HCT116 (cell line): ENCODE measurements at regions not wholly inside any gene's neighbourhood (a gene's known extent, or its start where the extent isn't known, plus 50 kb on each side); places are given as distances from the start of the nearest gene placed in this dataset.

Experiments used
- ATAC-seq: fragments of 200-7000 bp; cut with Tn5 transposase; 2 replicates; pipeline ENCODE4 v1.9.1; 2020; ENCODE audit warnings: mild to moderate bottlenecking, moderate library complexity
- BruUV-seq: library from RNA; stranded (reverse); fragments of 400-500 nt; replicated peaks from 2 replicates; lab custom pipeline; 2021; lab: Mats Ljungman, UMichigan
- CTCF ChIA-PET: fragments of 300-600 bp; sonication (Branson Sonifier 250); formaldehyde crosslinking; loops from one replicate; lab custom pipeline; 2021; ENCODE audit warnings: antibody characterized with exemption; lab: Charles Lee
- POLR2A ChIA-PET: fragments of 300-600, 350-600 bp; sonication (Branson Sonifier 250); formaldehyde crosslinking; loops from one replicate; lab custom pipeline; 2021; ENCODE audit warnings: antibody characterized with exemption; lab: Charles Lee
- RAD21 ChIA-PET, 2 experiments: fragments of 300-600 bp; sonication (Branson Sonifier 250); formaldehyde crosslinking; loops; one replicate each; lab custom pipeline; 2023; ENCODE audit warnings: low total read pairs in 2 of 2; ENCODE audit not compliant: uncharacterized antibody in 2 of 2, unreplicated experiment in 2 of 2, low non-redundant PET in 1 of 2; lab: Charles Lee
- DNase-seq: peaks from one replicate; pipeline ENCODE4 v3.0.0-alpha.2; 2010; ENCODE audit warnings: low read depth, low spot score
- H2AFZ ChIP-seq: fragments of 200-600 bp; shearing (Covaris generic), sonication (generic); 2 replicates; pipeline ENCODE4 v1.6.1; 2017; ENCODE audit warnings: low read depth, mixed run types, mixed read lengths, antibody characterized with exemption, low read length; ENCODE audit not compliant: poor library complexity, severe bottlenecking
- H3K27ac ChIP-seq: 2 replicates; pipeline ENCODE4 v1.5.1; 2012; ENCODE audit warnings: low read depth, low read length
- H3K27me3 ChIP-seq: fragments of 200-600 bp; sonication (generic); 2 replicates; pipeline ENCODE4 v1.6.1; 2016; ENCODE audit warnings: mixed run types, low read length, mixed read lengths; ENCODE audit not compliant: insufficient read depth
- H3K36me3 ChIP-seq, 2 experiments: fragments of 200-500 bp in 1 of 2; fragments of 200-600 bp in 1 of 2; sonication (Bioruptor generic) in 1 of 2; sonication (generic) in 1 of 2; 2 replicates each; pipeline versions ENCODE4 v1.5.1 to v1.6.1; 2014 to 2016; ENCODE audit warnings: low read length in 2 of 2, inconsistent platforms in 1 of 2, mixed read lengths in 1 of 2, mixed run types in 1 of 2; ENCODE audit not compliant: insufficient read depth in 2 of 2, control insufficient read depth in 1 of 2
- H3K4me1 ChIP-seq, 2 experiments: fragments of 200-600 bp in 1 of 2; sonication (generic) in 1 of 2; 2 replicates each; pipeline versions ENCODE4 v1.5.1 to v1.6.1; 2012 to 2017; ENCODE audit warnings: low read length in 2 of 2, inconsistent platforms in 1 of 2, mild to moderate bottlenecking in 1 of 2, mixed read lengths in 1 of 2, mixed run types in 1 of 2, moderate library complexity in 1 of 2; ENCODE audit not compliant: insufficient read depth in 2 of 2, control insufficient read depth in 1 of 2
- H3K4me2 ChIP-seq: fragments of 200-600 bp; sonication (generic); 2 replicates; pipeline ENCODE4 v1.6.1; 2017; ENCODE audit warnings: mixed run types, low read length, mixed read lengths
- H3K4me3 ChIP-seq, 2 experiments: fragments of 200-600 bp in 1 of 2; sonication (generic) in 1 of 2; replicated peaks in 1 of 2; 2 replicates each; pipeline ENCODE4 v1.5.1; 2011 to 2016; ENCODE audit warnings: low read length in 2 of 2, control low read depth in 1 of 2, low read depth in 1 of 2, mild to moderate bottlenecking in 1 of 2, mixed read lengths in 1 of 2, mixed run types in 1 of 2
- H3K79me2 ChIP-seq: fragments of 200-600 bp; sonication (generic); 2 replicates; pipeline ENCODE4 v1.6.1; 2017; ENCODE audit warnings: mild to moderate bottlenecking, mixed run types, low read length, moderate library complexity, mixed read lengths; ENCODE audit not compliant: insufficient read depth
- H3K9ac ChIP-seq: fragments of 200-600 bp; sonication (generic); 2 replicates; pipeline ENCODE4 v1.6.1; 2016; ENCODE audit warnings: low read length, mixed read lengths
- H3K9me2 ChIP-seq: fragments of 200-600 bp; sonication (generic), shearing (Covaris generic); 2 replicates; pipeline ENCODE4 v1.6.1; 2017; ENCODE audit warnings: mixed run types, mild to moderate bottlenecking, moderate library complexity; ENCODE audit not compliant: insufficient read depth
- H3K9me3 ChIP-seq, 2 experiments: fragments of 200-500 bp in 1 of 2; fragments of 200-600 bp in 1 of 2; sonication (Bioruptor generic) in 1 of 2; sonication (generic) in 1 of 2; 2 replicates each; pipeline ENCODE4 v1.6.1; 2014 to 2017; ENCODE audit warnings: low read length in 2 of 2, mixed read lengths in 2 of 2, inconsistent platforms in 1 of 2, low read depth in 1 of 2, mild to moderate bottlenecking in 1 of 2, mixed run types in 1 of 2, moderate library complexity in 1 of 2; ENCODE audit not compliant: control insufficient read depth in 1 of 2, insufficient read depth in 1 of 2
- H4K20me1 ChIP-seq: fragments of 200-600 bp; sonication (generic), shearing (Covaris generic); 2 replicates; pipeline ENCODE4 v1.6.1; 2017; ENCODE audit warnings: mixed run types, mild to moderate bottlenecking, moderate library complexity; ENCODE audit not compliant: insufficient read depth
- CBX3 ChIP-seq: IDR thresholded peaks from 2 replicates; pipeline ENCODE4 v1.6.1; 2012; ENCODE audit warnings: low read depth
- ELF1 ChIP-seq: IDR thresholded peaks from 2 replicates; pipeline ENCODE4 v1.6.1; 2012; ENCODE audit warnings: low read depth, borderline replicate concordance
- EZH2phosphoT487 ChIP-seq: fragments of 200-600 bp; IDR thresholded peaks from 2 replicates; pipeline ENCODE4 v1.6.1; 2018; ENCODE audit warnings: antibody characterized with exemption, borderline replicate concordance
- JUND ChIP-seq: IDR thresholded peaks from 2 replicates; pipeline ENCODE4 v1.6.1; 2012
- POLR2AphosphoS5 ChIP-seq: IDR thresholded peaks from 2 replicates; pipeline ENCODE4 v1.6.1; 2011; ENCODE audit warnings: mild to moderate bottlenecking, low read depth, low read length, moderate library complexity
- RAD21 ChIP-seq: IDR thresholded peaks from 2 replicates; pipeline ENCODE4 v1.6.1; 2012; ENCODE audit warnings: low read depth, mild to moderate bottlenecking
- REST ChIP-seq: IDR thresholded peaks from 2 replicates; pipeline ENCODE4 v1.6.1; 2012; ENCODE audit warnings: low read depth
- SIN3A ChIP-seq: IDR thresholded peaks from 2 replicates; pipeline ENCODE4 v1.6.1; 2012; ENCODE audit warnings: low read depth
- SP1 ChIP-seq: IDR thresholded peaks from 2 replicates; pipeline ENCODE4 v1.6.1; 2012; ENCODE audit warnings: low read depth
- SRF ChIP-seq: IDR thresholded peaks from 2 replicates; pipeline ENCODE4 v1.6.1; 2012; ENCODE audit warnings: low read depth
- ZFX ChIP-seq: fragments of 450-650 bp; IDR thresholded peaks from 2 replicates; pipeline ENCODE4 v1.6.1; 2017
- ZNF274 ChIP-seq: fragments of 200-500 bp; sonication (Bioruptor generic); IDR thresholded peaks from 2 replicates; pipeline ENCODE4 v1.6.1; 2014; ENCODE audit warnings: mild to moderate bottlenecking, low read depth, low read length, inconsistent platforms
- intact Hi-C: fragments of 100-400 bp; cut with micrococcal nuclease; formaldehyde crosslinking; loops from 2 replicates; pipeline ENCODE4 v1.10.0; 2022
- TF ChIP-seq, protein P1 (sequence below): IDR thresholded peaks from 2 replicates; pipeline ENCODE4 v1.6.1; 2011; ENCODE audit warnings: mild to moderate bottlenecking, low read length, moderate library complexity; ENCODE audit not compliant: insufficient replicate concordance; ENCODE audit errors: extremely low read depth
- TF ChIP-seq, protein P2 (sequence below), 3 experiments: fragments of 200-600 bp in 1 of 3; sonication (generic) in 1 of 3; IDR thresholded peaks in 2 of 3; conservative IDR thresholded peaks in 1 of 3; 2 replicates each; pipeline ENCODE4 v1.5.1; 2012 to 2017; ENCODE audit warnings: low read depth in 2 of 3, low read length in 2 of 3, antibody characterized with exemption in 1 of 3, borderline replicate concordance in 1 of 3, control low read depth in 1 of 3, mild to moderate bottlenecking in 1 of 3, mixed read lengths in 1 of 3, mixed run types in 1 of 3, moderate library complexity in 1 of 3; ENCODE audit not compliant: insufficient read depth in 1 of 3

- Histone ChIP-seq H3K27me3 (no peaks in the 10 kb centered on the region), H3K4me2 (no peak overlapping the region), H3K9ac (no peak overlapping the region), H2AFZ (no peak overlapping the region), H3K27ac (no peak overlapping the region), H3K9me3 (no peaks in the 10 kb centered on the region), H3K9me2 (no peaks in the 10 kb centered on the region), H3K4me3 (no peak overlapping the region), H3K36me3 (no peaks in the 10 kb centered on the region), H3K79me2 (no peaks in the 10 kb centered on the region), H4K20me1 (no peaks in the 10 kb centered on the region), H3K4me1 (no peaks in the 10 kb centered on the region)
- DNase-seq (no peak), ATAC-seq (no peak)
- intact Hi-C loops: no loop called here
- no TSS peak for BruUV-seq
- RAD21 ChIA-PET: no interaction called here
- POLR2A ChIA-PET: no interaction called here
- CTCF ChIA-PET: no interaction called here
- TF ChIP-seq ZNF274: no peak
- TF ChIP-seq ZFX: no peak
- TF ChIP-seq, protein P1, sequence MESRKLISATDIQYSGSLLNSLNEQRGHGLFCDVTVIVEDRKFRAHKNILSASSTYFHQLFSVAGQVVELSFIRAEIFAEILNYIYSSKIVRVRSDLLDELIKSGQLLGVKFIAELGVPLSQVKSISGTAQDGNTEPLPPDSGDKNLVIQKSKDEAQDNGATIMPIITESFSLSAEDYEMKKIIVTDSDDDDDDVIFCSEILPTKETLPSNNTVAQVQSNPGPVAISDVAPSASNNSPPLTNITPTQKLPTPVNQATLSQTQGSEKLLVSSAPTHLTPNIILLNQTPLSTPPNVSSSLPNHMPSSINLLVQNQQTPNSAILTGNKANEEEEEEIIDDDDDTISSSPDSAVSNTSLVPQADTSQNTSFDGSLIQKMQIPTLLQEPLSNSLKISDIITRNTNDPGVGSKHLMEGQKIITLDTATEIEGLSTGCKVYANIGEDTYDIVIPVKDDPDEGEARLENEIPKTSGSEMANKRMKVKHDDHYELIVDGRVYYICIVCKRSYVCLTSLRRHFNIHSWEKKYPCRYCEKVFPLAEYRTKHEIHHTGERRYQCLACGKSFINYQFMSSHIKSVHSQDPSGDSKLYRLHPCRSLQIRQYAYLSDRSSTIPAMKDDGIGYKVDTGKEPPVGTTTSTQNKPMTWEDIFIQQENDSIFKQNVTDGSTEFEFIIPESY: no peak
- no peak for TF ChIP-seq SIN3A
- no peak for TF ChIP-seq JUND
- TF ChIP-seq RAD21: no peak
- TF ChIP-seq, protein P2, sequence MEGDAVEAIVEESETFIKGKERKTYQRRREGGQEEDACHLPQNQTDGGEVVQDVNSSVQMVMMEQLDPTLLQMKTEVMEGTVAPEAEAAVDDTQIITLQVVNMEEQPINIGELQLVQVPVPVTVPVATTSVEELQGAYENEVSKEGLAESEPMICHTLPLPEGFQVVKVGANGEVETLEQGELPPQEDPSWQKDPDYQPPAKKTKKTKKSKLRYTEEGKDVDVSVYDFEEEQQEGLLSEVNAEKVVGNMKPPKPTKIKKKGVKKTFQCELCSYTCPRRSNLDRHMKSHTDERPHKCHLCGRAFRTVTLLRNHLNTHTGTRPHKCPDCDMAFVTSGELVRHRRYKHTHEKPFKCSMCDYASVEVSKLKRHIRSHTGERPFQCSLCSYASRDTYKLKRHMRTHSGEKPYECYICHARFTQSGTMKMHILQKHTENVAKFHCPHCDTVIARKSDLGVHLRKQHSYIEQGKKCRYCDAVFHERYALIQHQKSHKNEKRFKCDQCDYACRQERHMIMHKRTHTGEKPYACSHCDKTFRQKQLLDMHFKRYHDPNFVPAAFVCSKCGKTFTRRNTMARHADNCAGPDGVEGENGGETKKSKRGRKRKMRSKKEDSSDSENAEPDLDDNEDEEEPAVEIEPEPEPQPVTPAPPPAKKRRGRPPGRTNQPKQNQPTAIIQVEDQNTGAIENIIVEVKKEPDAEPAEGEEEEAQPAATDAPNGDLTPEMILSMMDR (IDR thresholded peaks at IDR 0.05 in 2 of 3, conservative IDR thresholded peaks at IDR 0.05 in 1 of 3; ENCODE audit: borderline replicate concordance in 1 of 3, insufficient read depth in 1 of 3, low read depth in 2 of 3, low read length in 2 of 3): no peak
- no peak for TF ChIP-seq REST
- TF ChIP-seq POLR2AphosphoS5: no peak
- TF ChIP-seq EZH2phosphoT487: no peak
- no peak for TF ChIP-seq ELF1
- no peak for TF ChIP-seq SP1
- no peak for TF ChIP-seq SRF
- TF ChIP-seq CBX3: no peak
Measured at GRCh38 chr9:124163760-124164255, 93.9 kb upstream of the NEK6 start.
